ENCODE measurements at regions not wholly inside any gene's neighbourhood (a gene's known extent, or its start where the extent isn't known, plus 50 kb on each side); places are given as distances from the start of the nearest gene placed in this dataset.

DNA sequence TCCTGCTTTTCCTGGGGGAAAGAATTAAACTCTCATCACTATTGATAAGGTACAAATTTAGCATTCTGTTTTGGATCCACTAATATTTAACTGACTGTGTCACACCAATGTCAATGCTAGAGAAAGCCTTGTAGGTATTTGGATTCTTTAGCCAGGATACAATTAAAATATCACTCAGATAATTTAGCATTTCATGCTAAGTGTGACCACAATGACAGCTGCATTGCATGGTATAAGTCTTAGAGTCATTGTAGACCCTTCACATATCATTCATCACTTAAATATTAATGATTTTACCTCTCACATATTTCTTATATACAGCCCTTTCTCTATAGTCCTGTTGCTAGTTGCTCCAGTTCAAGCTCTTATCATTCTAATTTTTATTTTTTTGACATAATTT lies 85.3 kb upstream of the ATP2B1 start:
- H3K27ac ChIP-seq (ENCODE audit: low read length): no peak overlapping the region
- H3K9ac ChIP-seq (ENCODE audit: low read depth, low read length): no peak overlapping the region
- H3K4me1 ChIP-seq (ENCODE audit: insufficient read depth, low read length): no peaks in the 10 kb centered on the region
- H3K27me3 ChIP-seq (ENCODE audit: insufficient read depth, low read length): no peaks in the 10 kb centered on the region
- H3K4me3 ChIP-seq (ENCODE audit: low read length): no peak overlapping the region
- no peaks in the 10 kb centered on the region for H3K9me3 ChIP-seq (ENCODE audit: insufficient read depth, low read depth, low read length)
- H3K36me3 ChIP-seq (ENCODE audit: insufficient read depth, low read depth, low read length): no peaks in the 10 kb centered on the region

DNA sequence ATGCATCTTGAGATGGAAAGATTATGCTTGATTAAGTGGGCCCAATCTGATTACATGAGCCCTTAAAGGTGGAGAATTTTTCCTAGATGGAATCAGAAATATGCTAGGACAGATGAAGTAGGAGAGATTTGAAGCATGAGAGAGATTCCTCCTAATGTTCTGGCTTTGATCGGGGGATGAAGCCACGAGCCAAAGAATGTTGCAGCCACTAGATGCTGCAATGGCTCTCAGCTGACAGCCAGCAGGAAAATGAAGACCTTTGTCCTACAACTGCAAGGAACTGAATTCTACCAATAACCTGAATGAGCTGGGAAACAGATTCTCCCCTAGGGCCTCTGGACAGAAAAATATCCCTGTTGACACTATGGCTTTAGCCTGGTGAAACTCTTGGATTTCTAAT lies 82.6 kb upstream of the ATP2B1 start:
- Histone ChIP-seq H3K4me3 (ENCODE audit: low read length) (no peak overlapping the region), H3K27me3 (ENCODE audit: insufficient read depth, low read length) (no peaks in the 10 kb centered on the region), H3K9me3 (ENCODE audit: insufficient read depth, low read depth, low read length) (peaks cover 14% of the 10 kb centered on the region), H3K27ac (ENCODE audit: low read length) (no peak overlapping the region), H3K9ac (ENCODE audit: low read depth, low read length) (no peak overlapping the region), H3K4me1 (ENCODE audit: insufficient read depth, low read length) (no peaks in the 10 kb centered on the region), H3K36me3 (ENCODE audit: insufficient read depth, low read depth, low read length) (no peaks in the 10 kb centered on the region)

DNA sequence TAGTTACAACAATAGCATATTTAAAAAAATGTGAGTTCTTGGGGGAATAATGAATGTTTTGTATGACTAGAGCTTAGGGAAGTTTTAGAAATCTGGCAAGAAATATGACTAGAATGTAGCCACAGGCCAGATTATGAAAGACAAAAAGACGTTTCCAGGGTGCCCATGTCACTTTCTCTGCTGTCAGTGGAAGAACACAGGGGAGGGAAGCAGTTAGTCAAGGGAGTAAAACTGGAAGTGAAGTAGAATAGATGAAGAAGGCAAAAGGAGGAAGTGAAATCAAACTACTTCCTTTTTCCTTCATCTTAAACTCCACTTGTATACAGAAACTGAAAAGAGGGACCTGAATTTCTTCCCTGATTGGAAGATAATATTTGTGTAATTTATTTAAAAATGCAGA lies 81.2 kb upstream of the ATP2B1 start:
- H3K4me1 ChIP-seq (ENCODE audit: insufficient read depth, low read length): no peaks in the 10 kb centered on the region
- no peak overlapping the region for H3K4me3 ChIP-seq (ENCODE audit: low read length)
- H3K9me3 ChIP-seq (ENCODE audit: insufficient read depth, low read depth, low read length): peaks cover 21% of the 10 kb centered on the region
- no peak overlapping the region for H3K27ac ChIP-seq (ENCODE audit: low read length)
- H3K27me3 ChIP-seq (ENCODE audit: insufficient read depth, low read length): no peaks in the 10 kb centered on the region
- no peaks in the 10 kb centered on the region for H3K36me3 ChIP-seq (ENCODE audit: insufficient read depth, low read depth, low read length)
- no peak overlapping the region for H3K9ac ChIP-seq (ENCODE audit: low read depth, low read length)

DNA sequence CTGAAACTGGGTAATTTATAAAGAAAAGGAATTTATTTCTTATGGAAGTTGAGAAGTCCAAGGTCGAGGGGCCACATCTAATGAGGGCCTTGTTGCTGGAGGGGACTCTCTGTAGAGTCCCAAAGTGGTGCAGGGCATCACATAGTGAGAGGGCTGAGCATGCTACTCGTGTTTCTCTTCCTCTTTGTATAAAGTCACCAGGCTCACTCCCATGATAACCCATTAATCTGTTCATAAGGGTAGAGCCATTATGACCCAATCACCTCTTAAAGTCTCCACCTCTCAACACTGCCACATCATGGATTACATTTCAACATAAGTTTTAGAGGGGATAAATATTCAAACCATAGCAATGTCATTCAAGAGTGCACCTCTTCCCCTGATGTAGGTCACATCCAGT lies 79.1 kb upstream of the ATP2B1 start:
- H3K4me1 ChIP-seq (ENCODE audit: insufficient read depth, low read length): no peaks in the 10 kb centered on the region
- H3K9ac ChIP-seq (ENCODE audit: low read depth, low read length): no peak overlapping the region
- H3K9me3 ChIP-seq (ENCODE audit: insufficient read depth, low read depth, low read length): peaks cover 21% of the 10 kb centered on the region
- no peaks in the 10 kb centered on the region for H3K27me3 ChIP-seq (ENCODE audit: insufficient read depth, low read length)
- H3K4me3 ChIP-seq (ENCODE audit: low read length): no peak overlapping the region
- H3K36me3 ChIP-seq (ENCODE audit: insufficient read depth, low read depth, low read length): no peaks in the 10 kb centered on the region
- no peak overlapping the region for H3K27ac ChIP-seq (ENCODE audit: low read length)

DNA sequence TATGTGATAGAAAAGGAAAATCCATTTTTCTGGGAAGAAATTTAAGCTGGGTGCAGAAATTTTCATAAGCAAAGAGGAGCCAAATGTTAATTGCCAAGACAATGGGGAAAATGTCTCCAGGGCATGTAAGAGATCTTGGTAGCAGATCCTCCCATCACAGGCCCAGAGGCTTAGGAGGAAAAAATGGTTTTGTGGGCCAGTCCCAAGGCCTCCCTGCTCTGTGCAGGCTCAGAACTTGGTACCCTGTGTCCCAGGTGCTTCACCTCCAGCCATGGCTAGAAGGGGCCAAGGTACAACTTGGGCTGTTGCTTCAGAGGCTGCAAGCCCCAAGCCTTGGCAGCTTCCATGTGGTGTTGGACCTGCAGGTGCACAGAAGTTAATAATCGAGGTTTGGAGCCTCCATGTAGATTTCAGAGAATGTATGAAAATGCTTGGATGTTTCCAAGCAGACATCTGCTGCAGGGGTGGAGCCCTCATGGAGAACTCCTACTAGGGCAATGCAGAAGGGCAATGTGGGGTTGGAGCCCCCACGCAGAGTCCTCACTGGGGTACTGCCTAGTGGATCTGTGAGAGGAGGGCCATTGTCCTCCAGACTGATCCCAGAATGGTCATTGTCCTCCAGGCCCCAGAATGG lies 77.7 kb upstream of the ATP2B1 start:
- H3K4me1 ChIP-seq (ENCODE audit: insufficient read depth, low read length): no peaks in the 10 kb centered on the region
- no peak overlapping the region for H3K9ac ChIP-seq (ENCODE audit: low read depth, low read length)
- no peak overlapping the region for H3K27ac ChIP-seq (ENCODE audit: low read length)
- H3K27me3 ChIP-seq (ENCODE audit: insufficient read depth, low read length): no peaks in the 10 kb centered on the region
- no peak overlapping the region for H3K4me3 ChIP-seq (ENCODE audit: low read length)
- H3K9me3 ChIP-seq (ENCODE audit: insufficient read depth, low read depth, low read length): peaks cover 21% of the 10 kb centered on the region
- no peaks in the 10 kb centered on the region for H3K36me3 ChIP-seq (ENCODE audit: insufficient read depth, low read depth, low read length)

DNA sequence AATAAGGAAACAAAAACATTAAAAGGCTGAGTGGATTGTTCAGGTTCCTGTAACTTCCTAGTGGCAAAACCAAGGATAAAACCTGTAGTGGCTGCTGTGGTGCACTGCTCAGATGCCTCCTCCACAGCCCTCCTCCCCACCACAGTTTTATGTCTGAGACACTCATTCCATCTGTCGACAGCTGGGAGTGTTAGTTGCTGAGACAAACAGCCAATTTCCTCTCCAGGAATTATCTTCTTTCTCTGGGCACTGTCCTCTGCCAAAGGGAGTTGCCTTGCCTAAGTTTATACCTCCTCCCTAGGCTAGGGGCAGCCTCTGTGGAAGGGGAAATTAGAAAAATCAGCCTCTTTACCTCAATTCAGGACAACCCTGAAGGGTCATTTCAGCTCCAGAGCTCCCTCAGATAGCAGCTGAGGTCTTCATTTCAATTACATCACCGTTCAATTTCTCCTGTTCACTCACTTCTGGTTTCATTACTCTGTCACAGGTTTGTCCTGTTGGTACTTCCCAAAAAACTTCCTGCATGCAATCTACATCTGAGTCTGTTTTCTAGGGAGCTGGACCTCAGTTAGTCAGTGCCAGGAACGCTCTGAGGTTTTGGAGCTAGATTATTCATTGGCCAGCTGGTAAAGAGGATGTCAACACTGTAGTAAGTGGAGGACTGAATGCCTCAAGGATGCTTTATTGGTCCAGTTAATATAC lies 74.9 kb upstream of the ATP2B1 start:
- Histone ChIP-seq H3K9ac (ENCODE audit: low read depth, low read length) (no peak overlapping the region), H3K9me3 (ENCODE audit: insufficient read depth, low read depth, low read length) (peaks cover 21% of the 10 kb centered on the region), H3K36me3 (ENCODE audit: insufficient read depth, low read depth, low read length) (no peaks in the 10 kb centered on the region), H3K4me3 (ENCODE audit: low read length) (no peak overlapping the region), H3K4me1 (ENCODE audit: insufficient read depth, low read length) (no peaks in the 10 kb centered on the region), H3K27ac (ENCODE audit: low read length) (no peak overlapping the region), H3K27me3 (ENCODE audit: insufficient read depth, low read length) (no peaks in the 10 kb centered on the region)

DNA sequence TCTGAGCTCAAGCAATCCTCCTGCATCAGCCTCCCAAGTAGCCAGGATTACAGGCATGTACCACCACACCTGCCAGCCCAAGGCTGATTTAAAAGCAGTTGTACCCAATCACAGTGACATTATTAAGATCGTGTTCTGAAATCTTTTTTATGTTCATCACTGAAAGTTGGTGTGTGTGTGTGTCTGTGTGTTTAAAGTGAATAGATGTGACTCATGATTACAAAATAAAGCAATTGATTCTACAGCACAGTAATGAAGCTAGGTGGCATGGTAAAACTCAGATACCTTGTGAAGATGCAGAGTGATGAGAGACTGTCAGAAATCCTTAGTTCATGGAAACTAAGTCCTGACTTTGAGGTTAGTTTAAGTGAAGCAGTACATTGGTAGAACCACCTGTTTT lies 74.2 kb upstream of the ATP2B1 start:
- Histone ChIP-seq H3K9me3 (ENCODE audit: insufficient read depth, low read depth, low read length) (peaks cover 21% of the 10 kb centered on the region), H3K9ac (ENCODE audit: low read depth, low read length) (no peak overlapping the region), H3K4me1 (ENCODE audit: insufficient read depth, low read length) (no peaks in the 10 kb centered on the region), H3K4me3 (ENCODE audit: low read length) (no peak overlapping the region), H3K36me3 (ENCODE audit: insufficient read depth, low read depth, low read length) (no peaks in the 10 kb centered on the region), H3K27ac (ENCODE audit: low read length) (no peak overlapping the region), H3K27me3 (ENCODE audit: insufficient read depth, low read length) (no peaks in the 10 kb centered on the region)

DNA sequence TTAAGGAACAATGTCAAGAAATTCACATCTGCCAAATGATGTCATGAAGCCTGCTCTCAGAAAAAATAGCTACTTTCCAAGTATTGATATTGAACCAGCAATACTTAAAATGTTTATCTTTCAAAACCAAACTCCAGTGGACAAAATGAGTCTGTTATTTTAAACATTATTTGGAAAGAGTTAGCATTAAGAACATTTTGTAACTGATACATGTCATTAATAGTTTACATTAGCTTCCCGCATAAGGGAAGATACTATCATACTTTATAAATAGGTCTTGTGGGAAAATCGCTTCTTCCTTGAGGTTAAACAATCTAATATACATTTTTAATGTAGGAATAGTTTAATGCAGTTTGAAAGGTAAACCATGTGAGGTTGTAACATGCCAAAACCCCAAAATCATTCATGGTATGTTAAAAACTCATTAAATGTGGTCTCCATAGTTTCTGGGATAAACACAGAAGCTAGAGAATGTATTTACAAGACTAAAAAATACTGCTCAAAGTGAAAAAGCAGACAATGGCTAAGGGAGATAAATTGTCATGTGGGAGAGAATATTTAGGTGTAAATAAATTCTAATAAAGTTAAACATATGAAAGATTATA lies 73.4 kb upstream of the ATP2B1 start:
- Histone ChIP-seq H3K27me3 (ENCODE audit: insufficient read depth, low read length) (no peaks in the 10 kb centered on the region), H3K9me3 (ENCODE audit: insufficient read depth, low read depth, low read length) (peaks cover 15% of the 10 kb centered on the region), H3K36me3 (ENCODE audit: insufficient read depth, low read depth, low read length) (no peaks in the 10 kb centered on the region), H3K4me1 (ENCODE audit: insufficient read depth, low read length) (no peaks in the 10 kb centered on the region), H3K4me3 (ENCODE audit: low read length) (no peak overlapping the region), H3K27ac (ENCODE audit: low read length) (no peak overlapping the region), H3K9ac (ENCODE audit: low read depth, low read length) (no peak overlapping the region)

DNA sequence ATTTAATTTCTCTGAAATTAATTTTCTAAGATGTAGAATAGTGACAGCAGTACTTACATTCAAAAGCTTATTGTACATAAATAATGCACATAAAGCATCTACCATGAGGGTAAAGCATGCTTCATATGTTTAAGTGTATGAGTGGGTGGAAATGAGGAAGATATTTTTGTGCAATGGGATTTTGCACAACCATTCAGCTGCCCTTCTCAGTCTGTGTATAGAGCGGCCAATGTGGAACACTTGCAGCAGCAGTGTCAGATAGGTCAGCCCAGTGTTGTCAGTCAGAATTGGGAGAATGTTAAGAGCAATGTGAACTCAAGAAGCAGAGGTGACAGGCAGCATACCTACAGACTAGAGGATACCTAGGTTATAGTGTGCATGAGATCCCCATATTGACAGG lies 72.5 kb upstream of the ATP2B1 start:
- no peak overlapping the region for H3K4me3 ChIP-seq (ENCODE audit: low read length)
- H3K4me1 ChIP-seq (ENCODE audit: insufficient read depth, low read length): no peaks in the 10 kb centered on the region
- H3K27me3 ChIP-seq (ENCODE audit: insufficient read depth, low read length): no peaks in the 10 kb centered on the region
- no peak overlapping the region for H3K9ac ChIP-seq (ENCODE audit: low read depth, low read length)
- H3K36me3 ChIP-seq (ENCODE audit: insufficient read depth, low read depth, low read length): no peaks in the 10 kb centered on the region
- peaks cover 6% of the 10 kb centered on the region for H3K9me3 ChIP-seq (ENCODE audit: insufficient read depth, low read depth, low read length)
- no peak overlapping the region for H3K27ac ChIP-seq (ENCODE audit: low read length)

DNA sequence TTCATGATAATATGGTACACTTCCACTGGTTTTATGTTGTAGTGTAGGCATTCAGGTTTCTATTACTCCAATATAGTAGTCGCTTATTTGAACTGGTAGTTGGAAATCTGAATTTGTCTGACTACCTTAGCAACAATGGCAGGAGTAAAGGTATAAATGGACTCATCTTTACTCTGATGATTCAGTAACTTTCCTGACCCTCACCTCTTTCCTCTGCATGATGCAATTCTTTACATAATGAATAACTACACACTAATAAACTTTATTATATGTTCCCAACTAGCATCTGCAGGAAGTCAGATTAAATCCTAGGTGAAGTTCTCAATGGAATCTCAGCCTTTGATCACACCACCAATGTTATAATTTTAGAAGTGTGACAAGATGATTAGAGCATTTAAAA lies 70.5 kb upstream of the ATP2B1 start:
- Histone ChIP-seq H3K27me3 (ENCODE audit: insufficient read depth, low read length) (no peaks in the 10 kb centered on the region), H3K27ac (ENCODE audit: low read length) (no peak overlapping the region), H3K4me3 (ENCODE audit: low read length) (no peak overlapping the region), H3K36me3 (ENCODE audit: insufficient read depth, low read depth, low read length) (no peaks in the 10 kb centered on the region), H3K4me1 (ENCODE audit: insufficient read depth, low read length) (no peaks in the 10 kb centered on the region), H3K9ac (ENCODE audit: low read depth, low read length) (no peak overlapping the region), H3K9me3 (ENCODE audit: insufficient read depth, low read depth, low read length) (no peaks in the 10 kb centered on the region)

DNA sequence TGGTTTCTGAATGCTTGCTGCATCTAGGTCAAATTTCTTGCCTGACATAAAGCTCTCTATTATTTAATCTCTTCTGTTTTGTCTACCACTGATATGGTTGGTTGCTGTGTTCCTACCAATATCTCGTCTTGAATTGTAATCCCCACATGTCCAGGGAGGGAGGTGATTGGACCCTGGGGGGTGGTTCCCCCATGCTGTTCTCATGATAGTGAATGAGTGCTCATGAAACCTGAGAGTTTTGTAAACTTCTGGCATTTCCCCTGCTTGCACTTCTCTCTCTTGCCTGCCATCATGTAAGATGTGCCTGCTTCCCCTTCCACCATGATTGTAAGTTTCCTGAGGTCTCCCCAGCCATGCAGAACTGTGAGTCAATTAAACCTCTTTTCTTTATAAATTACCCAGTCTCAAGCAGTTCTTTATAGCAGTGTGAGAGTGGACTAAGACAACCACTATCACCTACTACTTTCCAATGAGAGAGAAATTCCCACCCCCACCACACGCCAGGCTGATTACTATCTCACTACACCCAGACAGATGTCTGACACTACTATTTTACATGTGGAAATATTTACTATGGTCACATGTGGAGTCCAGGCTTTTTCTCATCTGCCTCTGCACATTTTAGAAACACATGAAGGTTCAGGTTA lies 69.2 kb upstream of the ATP2B1 start:
- H3K27ac ChIP-seq (ENCODE audit: low read length): no peak overlapping the region
- no peak overlapping the region for H3K4me3 ChIP-seq (ENCODE audit: low read length)
- no peak overlapping the region for H3K9ac ChIP-seq (ENCODE audit: low read depth, low read length)
- no peaks in the 10 kb centered on the region for H3K27me3 ChIP-seq (ENCODE audit: insufficient read depth, low read length)
- no peaks in the 10 kb centered on the region for H3K4me1 ChIP-seq (ENCODE audit: insufficient read depth, low read length)
- no peaks in the 10 kb centered on the region for H3K9me3 ChIP-seq (ENCODE audit: insufficient read depth, low read depth, low read length)
- H3K36me3 ChIP-seq (ENCODE audit: insufficient read depth, low read depth, low read length): no peaks in the 10 kb centered on the region

DNA sequence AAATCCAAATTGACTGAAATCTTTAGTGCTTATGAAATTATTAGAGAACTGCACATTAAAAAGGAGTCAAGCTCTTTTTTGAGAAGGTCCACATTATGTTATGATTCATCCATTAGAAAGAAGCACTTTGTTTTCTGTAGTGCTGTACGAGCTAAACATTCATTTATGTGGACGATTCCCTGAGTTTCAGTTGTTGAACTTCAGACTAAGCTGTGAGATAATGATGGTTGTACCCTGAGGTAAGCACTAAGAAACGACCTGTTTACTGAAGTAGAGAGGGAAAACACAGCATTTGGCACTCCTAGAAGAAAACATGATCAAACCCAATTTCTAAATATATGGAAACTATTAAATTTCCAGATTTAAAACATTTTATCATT lies 67.3 kb upstream of the ATP2B1 start:
- Histone ChIP-seq H3K4me1 (ENCODE audit: insufficient read depth, low read length) (no peaks in the 10 kb centered on the region), H3K27ac (ENCODE audit: low read length) (no peak overlapping the region), H3K9me3 (ENCODE audit: insufficient read depth, low read depth, low read length) (no peaks in the 10 kb centered on the region), H3K9ac (ENCODE audit: low read depth, low read length) (no peak overlapping the region), H3K27me3 (ENCODE audit: insufficient read depth, low read length) (no peaks in the 10 kb centered on the region), H3K4me3 (ENCODE audit: low read length) (no peak overlapping the region), H3K36me3 (ENCODE audit: insufficient read depth, low read depth, low read length) (no peaks in the 10 kb centered on the region)
